IPS-NIHi11 (cell line): ENCODE measurements at regions not wholly inside any gene's neighbourhood (a gene's known extent, or its start where the extent isn't known, plus 50 kb on each side); places are given as distances from the start of the nearest gene placed in this dataset.
A peak's percentile ranks its signal among the peaks of the same experiment; 100 is the strongest.

ENCODE experiments used
- DNase-seq: peaks from one replicate; pipeline ENCODE4 v3.0.0; 2012; ENCODE audit warnings: mixed read lengths, low spot score

- DNase-seq = no peak
Measured at GRCh38 chr3:144229953-144230352, 258.3 kb downstream of the DIPK2A start.

GRCh38 chr3:144235489-144235888, 263.9 kb downstream of the DIPK2A start:
- no peak for DNase-seq

- DNase-seq = no peak
Measured at GRCh38 chr3:144237351-144237750, 265.7 kb downstream of the DIPK2A start.

- DNase-seq = no peak
Measured at GRCh38 chr3:144241404-144241803, 269.8 kb downstream of the DIPK2A start.

- no peak for DNase-seq
Measured at GRCh38 chr3:144242747-144243146, 271.1 kb downstream of the DIPK2A start.

GRCh38 chr3:144244662-144245061, 273.0 kb downstream of the DIPK2A start:
- peak; percentile 5 for DNase-seq

GRCh38 chr3:144252896-144253295, 281.3 kb downstream of the DIPK2A start:
- no peak for DNase-seq

GRCh38 chr3:144257381-144257780, 285.8 kb downstream of the DIPK2A start:
- DNase-seq = no peak

- no peak for DNase-seq
Measured at GRCh38 chr3:144259267-144259666, 287.6 kb downstream of the DIPK2A start.

- no peak for DNase-seq
Measured at GRCh38 chr3:144263706-144264105, 292.1 kb downstream of the DIPK2A start.

- DNase-seq = no peak
Measured at GRCh38 chr3:144264350-144264749, 292.7 kb downstream of the DIPK2A start.

- DNase-seq = no peak
Measured at GRCh38 chr3:144264794-144265193, 293.2 kb downstream of the DIPK2A start.

- DNase-seq = no peak
Measured at GRCh38 chr3:144265542-144266100, 294.0 kb downstream of the DIPK2A start.

- no peak for DNase-seq
Measured at GRCh38 chr3:144270100-144270499, 298.5 kb downstream of the DIPK2A start.

GRCh38 chr3:144272680-144273079, 301.1 kb downstream of the DIPK2A start:
- DNase-seq = peak; percentile 7

- DNase-seq = no peak
Measured at GRCh38 chr3:144273601-144274000, 302.0 kb downstream of the DIPK2A start.

- no peak for DNase-seq
Measured at GRCh38 chr3:144275005-144275404, 303.4 kb downstream of the DIPK2A start.

GRCh38 chr3:144282313-144282712, 310.7 kb downstream of the DIPK2A start:
- no peak for DNase-seq

GRCh38 chr3:144286235-144286910, 314.8 kb downstream of the DIPK2A start:
- DNase-seq = no peak

GRCh38 chr3:144287001-144287400, 315.4 kb downstream of the DIPK2A start:
- no peak for DNase-seq

GRCh38 chr3:144289057-144289456, 317.4 kb downstream of the DIPK2A start:
- DNase-seq = no peak

- DNase-seq = no peak
Measured at GRCh38 chr3:144294659-144295538, 323.3 kb downstream of the DIPK2A start.

- DNase-seq = no peak
Measured at GRCh38 chr3:144295613-144296012, 324.0 kb downstream of the DIPK2A start.
